WTC11 (cell line): ENCODE measurements at regions not wholly inside any gene's neighbourhood (a gene's known extent, or its start where the extent isn't known, plus 50 kb on each side); places are given as distances from the start of the nearest gene placed in this dataset.

Experiments used
- ATAC-seq: fragments of 200-7000 bp; cut with Tn5 transposase; 2 replicates; pipeline ENCODE4 v1.10.0; 2021; ENCODE audit warnings: mild to moderate bottlenecking, moderate library complexity
- CTCF ChIA-PET: fragments of 300-600 bp; sonication (Branson Sonifier 250); formaldehyde crosslinking; loops from one replicate; lab custom pipeline; 2021; ENCODE audit warnings: antibody characterized with exemption; lab: Charles Lee
- POLR2A ChIA-PET: fragments of 350-600 bp; sonication (Branson Sonifier 250); formaldehyde crosslinking; loops from one replicate; lab custom pipeline; 2021; ENCODE audit warnings: antibody characterized with exemption; lab: Charles Lee
- DNase-seq: peaks from one replicate; pipeline ENCODE4 v3.0.0; 2021; ENCODE audit warnings: low spot score
- H3K27ac Mint-ChIP-seq: 2 replicates; pipeline ENCODE4 v1.8.0; 2021; ENCODE audit warnings: mixed read lengths
- H3K27me3 Mint-ChIP-seq: 2 replicates; pipeline ENCODE4 v1.8.0; 2021; ENCODE audit warnings: low read depth, mild to moderate bottlenecking, moderate library complexity, mixed read lengths
- H3K36me3 Mint-ChIP-seq: 2 replicates; pipeline ENCODE4 v1.8.0; 2021; ENCODE audit warnings: mixed read lengths
- H3K4me1 Mint-ChIP-seq: 2 replicates; pipeline ENCODE4 v1.8.0; 2022; ENCODE audit warnings: mixed read lengths
- H3K4me3 Mint-ChIP-seq: 2 replicates; pipeline ENCODE4 v1.8.0; 2021; ENCODE audit warnings: mild to moderate bottlenecking, moderate library complexity, mixed read lengths
- H3K9me3 Mint-ChIP-seq: 2 replicates; pipeline ENCODE4 v1.8.0; 2021; ENCODE audit warnings: mixed read lengths
- CBFB ChIP-seq: sonication (generic); formaldehyde crosslinking; IDR thresholded peaks from 2 replicates; pipeline ENCODE4 v1.8.1; 2022; ENCODE audit warnings: mild to moderate bottlenecking, low read depth, missing genetic modification reagents
- CREM ChIP-seq: sonication (generic); formaldehyde crosslinking; IDR thresholded peaks from 2 replicates; pipeline ENCODE4 v1.8.1; 2022; ENCODE audit warnings: mild to moderate bottlenecking, missing genetic modification reagents, moderate library complexity
- EMX1 ChIP-seq: fragments of 250-450 bp; sonication (Bioruptor Pico); IDR thresholded peaks from 2 replicates; pipeline ENCODE4 v1.8.0; 2021; ENCODE audit warnings: mild to moderate bottlenecking
- ETV6 ChIP-seq: sonication (generic); formaldehyde crosslinking; IDR thresholded peaks from 2 replicates; pipeline ENCODE4 v1.8.1; 2022; ENCODE audit warnings: mild to moderate bottlenecking, missing genetic modification reagents
- JUN ChIP-seq: sonication (generic); formaldehyde crosslinking; IDR thresholded peaks from 2 replicates; pipeline ENCODE4 v1.8.0; 2023; ENCODE audit warnings: mild to moderate bottlenecking, missing genetic modification reagents
- NFE2L1 ChIP-seq: sonication (generic); formaldehyde crosslinking; IDR thresholded peaks from 2 replicates; pipeline ENCODE4 v1.8.1; 2023; ENCODE audit warnings: missing genetic modification reagents
- RELA ChIP-seq: sonication (generic); formaldehyde crosslinking; IDR thresholded peaks from 2 replicates; pipeline ENCODE4 v1.8.1; 2022; ENCODE audit warnings: missing genetic modification reagents, mild to moderate bottlenecking, borderline replicate concordance
- SMAD3 ChIP-seq: sonication (generic); formaldehyde crosslinking; IDR thresholded peaks from 2 replicates; pipeline ENCODE4 v1.8.0; 2022; ENCODE audit warnings: missing genetic modification reagents, mild to moderate bottlenecking, borderline replicate concordance
- TEAD1 ChIP-seq: sonication (generic); formaldehyde crosslinking; IDR thresholded peaks from 2 replicates; pipeline ENCODE4 v1.8.0; 2022; ENCODE audit warnings: mild to moderate bottlenecking, missing genetic modification reagents
- TP53 ChIP-seq: sonication (generic); formaldehyde crosslinking; IDR thresholded peaks from 2 replicates; pipeline ENCODE4 v1.8.1; 2023; ENCODE audit warnings: mild to moderate bottlenecking, missing genetic modification reagents
- ZNF232 ChIP-seq: sonication (generic); formaldehyde crosslinking; IDR thresholded peaks from 2 replicates; pipeline ENCODE4 v1.8.0; 2022; ENCODE audit warnings: mild to moderate bottlenecking, missing genetic modification reagents
- ZNF263 ChIP-seq: sonication (generic); formaldehyde crosslinking; IDR thresholded peaks from 2 replicates; pipeline ENCODE4 v1.8.1; 2022; ENCODE audit warnings: low read depth, mild to moderate bottlenecking, moderate library complexity, missing genetic modification reagents
- TF ChIP-seq, protein P1 (sequence below): sonication (generic); formaldehyde crosslinking; IDR thresholded peaks from 2 replicates; pipeline ENCODE4 v1.8.1; 2022; ENCODE audit warnings: mild to moderate bottlenecking, missing genetic modification reagents, moderate library complexity, borderline replicate concordance
- TF ChIP-seq, protein P2 (sequence below): fragments of 250-450 bp; sonication (Bioruptor Pico); IDR thresholded peaks from 2 replicates; pipeline ENCODE4 v1.9.0; 2021; ENCODE audit warnings: moderate library complexity, mild to moderate bottlenecking, inconsistent platforms, borderline replicate concordance
- TF ChIP-seq, protein P3 (sequence below): fragments of 250-450 bp; sonication (Bioruptor Pico); IDR thresholded peaks from 2 replicates; pipeline ENCODE4 v1.9.0; 2021; ENCODE audit warnings: mild to moderate bottlenecking
- TF ChIP-seq, protein P4 (sequence below): sonication (generic); formaldehyde crosslinking; IDR thresholded peaks from 2 replicates; pipeline ENCODE4 v1.8.0; 2022; ENCODE audit warnings: missing genetic modification reagents
- TF ChIP-seq, protein P5 (sequence below): sonication (generic); formaldehyde crosslinking; IDR thresholded peaks from 2 replicates; pipeline ENCODE4 v1.8.1; 2023; ENCODE audit warnings: mild to moderate bottlenecking, missing genetic modification reagents
- TF ChIP-seq, protein P6 (sequence below): fragments of 250-450 bp; sonication (Bioruptor Pico); IDR thresholded peaks from 2 replicates; pipeline ENCODE4 v1.8.0; 2021; ENCODE audit warnings: mild to moderate bottlenecking

DNA sequence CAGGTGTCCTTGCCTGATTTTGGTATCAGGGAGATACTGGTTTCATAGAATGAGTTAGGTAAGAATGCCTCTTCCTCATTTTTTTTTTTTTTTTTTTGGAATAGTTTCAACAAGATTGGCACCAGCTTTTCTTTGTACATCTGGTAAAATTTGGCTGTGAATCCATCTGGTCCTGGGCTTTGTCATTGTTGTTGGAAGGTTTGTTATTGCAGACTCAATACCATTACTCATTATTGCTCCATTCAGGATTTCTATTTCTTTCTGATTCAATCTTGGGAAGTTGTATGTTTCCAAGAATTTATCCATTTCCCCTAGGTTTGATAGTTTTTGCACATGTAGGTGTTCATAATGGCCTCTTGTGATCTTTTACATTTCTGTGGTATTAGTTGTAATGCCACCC is 126.0 kb upstream of the KITLG start:
- TF ChIP-seq, protein P1, sequence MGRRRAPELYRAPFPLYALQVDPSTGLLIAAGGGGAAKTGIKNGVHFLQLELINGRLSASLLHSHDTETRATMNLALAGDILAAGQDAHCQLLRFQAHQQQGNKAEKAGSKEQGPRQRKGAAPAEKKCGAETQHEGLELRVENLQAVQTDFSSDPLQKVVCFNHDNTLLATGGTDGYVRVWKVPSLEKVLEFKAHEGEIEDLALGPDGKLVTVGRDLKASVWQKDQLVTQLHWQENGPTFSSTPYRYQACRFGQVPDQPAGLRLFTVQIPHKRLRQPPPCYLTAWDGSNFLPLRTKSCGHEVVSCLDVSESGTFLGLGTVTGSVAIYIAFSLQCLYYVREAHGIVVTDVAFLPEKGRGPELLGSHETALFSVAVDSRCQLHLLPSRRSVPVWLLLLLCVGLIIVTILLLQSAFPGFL (CRISPR knock-in tag): no peak
- TF ChIP-seq, protein P2, sequence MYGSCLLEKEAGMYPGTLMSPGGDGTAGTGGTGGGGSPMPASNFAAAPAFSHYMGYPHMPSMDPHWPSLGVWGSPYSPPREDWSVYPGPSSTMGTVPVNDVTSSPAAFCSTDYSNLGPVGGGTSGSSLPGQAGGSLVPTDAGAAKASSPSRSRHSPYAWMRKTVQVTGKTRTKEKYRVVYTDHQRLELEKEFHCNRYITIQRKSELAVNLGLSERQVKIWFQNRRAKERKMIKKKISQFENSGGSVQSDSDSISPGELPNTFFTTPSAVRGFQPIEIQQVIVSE: no peak
- TF ChIP-seq TEAD1 (CRISPR knock-in tag): no peak
- TF ChIP-seq ETV6: no peak
- TF ChIP-seq SMAD3 (CRISPR knock-in tag): no peak
- no peak for TF ChIP-seq NFE2L1 (CRISPR knock-in tag)
- no peak for TF ChIP-seq TP53 (CRISPR knock-in tag)
- ChIA-PET POLR2A (no interaction called here), CTCF (interaction anchor here (0.7 kb wide), 1 partner anchor 311 kb away, joined by 4 read pairs; no protein-coding TSS in a partner anchor)
- DNase-seq: no peak
- H3K36me3 Mint-ChIP-seq: peaks cover 2% of the 10 kb centered on the region; the same call in 1 of the 2 replicates
- no peak overlapping the region for H3K4me3 Mint-ChIP-seq
- no peaks in the 10 kb centered on the region for H3K4me1 Mint-ChIP-seq
- no peak for ATAC-seq
- peaks cover 6% of the 10 kb centered on the region for H3K9me3 Mint-ChIP-seq
- no peaks in the 10 kb centered on the region for H3K27me3 Mint-ChIP-seq
- H3K27ac Mint-ChIP-seq: no peak overlapping the region

DNA sequence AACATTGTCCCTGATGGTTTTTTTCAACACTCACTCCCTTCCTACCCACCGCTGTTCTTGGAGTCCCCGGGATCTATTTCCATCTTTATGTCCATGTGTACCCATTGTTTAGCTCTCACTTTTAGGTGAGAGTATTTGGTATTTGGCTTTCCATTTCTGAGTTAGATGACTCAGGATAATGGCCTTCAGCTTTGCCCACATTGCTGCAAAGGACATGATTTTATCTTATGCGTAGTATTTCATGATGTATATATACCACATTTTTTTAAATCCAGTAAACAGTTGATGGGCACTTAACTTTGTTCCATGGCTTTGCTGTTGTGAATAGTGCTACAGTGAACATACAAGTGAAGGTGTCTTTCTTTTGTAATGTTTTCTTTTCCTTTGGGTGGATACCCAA is 123.5 kb upstream of the KITLG start:
- ChIA-PET POLR2A (no interaction called here), CTCF (no interaction called here)
- Mint-ChIP-seq H3K4me1 (no peaks in the 10 kb centered on the region), H3K27ac (no peak overlapping the region), H3K4me3 (no peak overlapping the region), H3K27me3 (no peaks in the 10 kb centered on the region), H3K36me3 (no peaks in the 10 kb centered on the region), H3K9me3 (peaks cover 6% of the 10 kb centered on the region)
- ATAC-seq (no peak), DNase-seq (no peak)
- TF ChIP-seq, protein P3, sequence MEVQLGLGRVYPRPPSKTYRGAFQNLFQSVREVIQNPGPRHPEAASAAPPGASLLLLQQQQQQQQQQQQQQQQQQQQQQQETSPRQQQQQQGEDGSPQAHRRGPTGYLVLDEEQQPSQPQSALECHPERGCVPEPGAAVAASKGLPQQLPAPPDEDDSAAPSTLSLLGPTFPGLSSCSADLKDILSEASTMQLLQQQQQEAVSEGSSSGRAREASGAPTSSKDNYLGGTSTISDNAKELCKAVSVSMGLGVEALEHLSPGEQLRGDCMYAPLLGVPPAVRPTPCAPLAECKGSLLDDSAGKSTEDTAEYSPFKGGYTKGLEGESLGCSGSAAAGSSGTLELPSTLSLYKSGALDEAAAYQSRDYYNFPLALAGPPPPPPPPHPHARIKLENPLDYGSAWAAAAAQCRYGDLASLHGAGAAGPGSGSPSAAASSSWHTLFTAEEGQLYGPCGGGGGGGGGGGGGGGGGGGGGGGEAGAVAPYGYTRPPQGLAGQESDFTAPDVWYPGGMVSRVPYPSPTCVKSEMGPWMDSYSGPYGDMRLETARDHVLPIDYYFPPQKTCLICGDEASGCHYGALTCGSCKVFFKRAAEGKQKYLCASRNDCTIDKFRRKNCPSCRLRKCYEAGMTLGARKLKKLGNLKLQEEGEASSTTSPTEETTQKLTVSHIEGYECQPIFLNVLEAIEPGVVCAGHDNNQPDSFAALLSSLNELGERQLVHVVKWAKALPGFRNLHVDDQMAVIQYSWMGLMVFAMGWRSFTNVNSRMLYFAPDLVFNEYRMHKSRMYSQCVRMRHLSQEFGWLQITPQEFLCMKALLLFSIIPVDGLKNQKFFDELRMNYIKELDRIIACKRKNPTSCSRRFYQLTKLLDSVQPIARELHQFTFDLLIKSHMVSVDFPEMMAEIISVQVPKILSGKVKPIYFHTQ: no peak
- TF ChIP-seq, protein P4, sequence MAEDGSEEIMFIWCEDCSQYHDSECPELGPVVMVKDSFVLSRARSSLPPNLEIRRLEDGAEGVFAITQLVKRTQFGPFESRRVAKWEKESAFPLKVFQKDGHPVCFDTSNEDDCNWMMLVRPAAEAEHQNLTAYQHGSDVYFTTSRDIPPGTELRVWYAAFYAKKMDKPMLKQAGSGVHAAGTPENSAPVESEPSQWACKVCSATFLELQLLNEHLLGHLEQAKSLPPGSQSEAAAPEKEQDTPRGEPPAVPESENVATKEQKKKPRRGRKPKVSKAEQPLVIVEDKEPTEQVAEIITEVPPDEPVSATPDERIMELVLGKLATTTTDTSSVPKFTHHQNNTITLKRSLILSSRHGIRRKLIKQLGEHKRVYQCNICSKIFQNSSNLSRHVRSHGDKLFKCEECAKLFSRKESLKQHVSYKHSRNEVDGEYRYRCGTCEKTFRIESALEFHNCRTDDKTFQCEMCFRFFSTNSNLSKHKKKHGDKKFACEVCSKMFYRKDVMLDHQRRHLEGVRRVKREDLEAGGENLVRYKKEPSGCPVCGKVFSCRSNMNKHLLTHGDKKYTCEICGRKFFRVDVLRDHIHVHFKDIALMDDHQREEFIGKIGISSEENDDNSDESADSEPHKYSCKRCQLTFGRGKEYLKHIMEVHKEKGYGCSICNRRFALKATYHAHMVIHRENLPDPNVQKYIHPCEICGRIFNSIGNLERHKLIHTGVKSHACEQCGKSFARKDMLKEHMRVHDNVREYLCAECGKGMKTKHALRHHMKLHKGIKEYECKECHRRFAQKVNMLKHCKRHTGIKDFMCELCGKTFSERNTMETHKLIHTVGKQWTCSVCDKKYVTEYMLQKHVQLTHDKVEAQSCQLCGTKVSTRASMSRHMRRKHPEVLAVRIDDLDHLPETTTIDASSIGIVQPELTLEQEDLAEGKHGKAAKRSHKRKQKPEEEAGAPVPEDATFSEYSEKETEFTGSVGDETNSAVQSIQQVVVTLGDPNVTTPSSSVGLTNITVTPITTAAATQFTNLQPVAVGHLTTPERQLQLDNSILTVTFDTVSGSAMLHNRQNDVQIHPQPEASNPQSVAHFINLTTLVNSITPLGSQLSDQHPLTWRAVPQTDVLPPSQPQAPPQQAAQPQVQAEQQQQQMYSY (CRISPR knock-in tag): no peak
- TF ChIP-seq JUN (CRISPR knock-in tag): no peak
- TF ChIP-seq RELA (CRISPR knock-in tag): no peak
- TF ChIP-seq ZNF232 (CRISPR knock-in tag): no peak
- TF ChIP-seq, protein P5, sequence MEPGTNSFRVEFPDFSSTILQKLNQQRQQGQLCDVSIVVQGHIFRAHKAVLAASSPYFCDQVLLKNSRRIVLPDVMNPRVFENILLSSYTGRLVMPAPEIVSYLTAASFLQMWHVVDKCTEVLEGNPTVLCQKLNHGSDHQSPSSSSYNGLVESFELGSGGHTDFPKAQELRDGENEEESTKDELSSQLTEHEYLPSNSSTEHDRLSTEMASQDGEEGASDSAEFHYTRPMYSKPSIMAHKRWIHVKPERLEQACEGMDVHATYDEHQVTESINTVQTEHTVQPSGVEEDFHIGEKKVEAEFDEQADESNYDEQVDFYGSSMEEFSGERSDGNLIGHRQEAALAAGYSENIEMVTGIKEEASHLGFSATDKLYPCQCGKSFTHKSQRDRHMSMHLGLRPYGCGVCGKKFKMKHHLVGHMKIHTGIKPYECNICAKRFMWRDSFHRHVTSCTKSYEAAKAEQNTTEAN (CRISPR knock-in tag): no peak
- no peak for TF ChIP-seq CREM (CRISPR knock-in tag)
- TF ChIP-seq EMX1 (CRISPR knock-in tag): no peak
- TF ChIP-seq, protein P6, sequence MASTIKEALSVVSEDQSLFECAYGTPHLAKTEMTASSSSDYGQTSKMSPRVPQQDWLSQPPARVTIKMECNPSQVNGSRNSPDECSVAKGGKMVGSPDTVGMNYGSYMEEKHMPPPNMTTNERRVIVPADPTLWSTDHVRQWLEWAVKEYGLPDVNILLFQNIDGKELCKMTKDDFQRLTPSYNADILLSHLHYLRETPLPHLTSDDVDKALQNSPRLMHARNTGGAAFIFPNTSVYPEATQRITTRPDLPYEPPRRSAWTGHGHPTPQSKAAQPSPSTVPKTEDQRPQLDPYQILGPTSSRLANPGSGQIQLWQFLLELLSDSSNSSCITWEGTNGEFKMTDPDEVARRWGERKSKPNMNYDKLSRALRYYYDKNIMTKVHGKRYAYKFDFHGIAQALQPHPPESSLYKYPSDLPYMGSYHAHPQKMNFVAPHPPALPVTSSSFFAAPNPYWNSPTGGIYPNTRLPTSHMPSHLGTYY (CRISPR knock-in tag): no peak
- TF ChIP-seq TEAD1 (CRISPR knock-in tag): no peak
- no peak for TF ChIP-seq ZNF263 (CRISPR knock-in tag)
- TF ChIP-seq CBFB: no peak
